ENCODE measurements at regions not wholly inside any gene's neighbourhood (a gene's known extent, or its start where the extent isn't known, plus 50 kb on each side); places are given as distances from the start of the nearest gene placed in this dataset.
"Not testable (repeated sequence)": the region's sequence is repeated elsewhere in the genome, so short reads cannot be mapped to it uniquely, and the experiment has no call there.

DNA sequence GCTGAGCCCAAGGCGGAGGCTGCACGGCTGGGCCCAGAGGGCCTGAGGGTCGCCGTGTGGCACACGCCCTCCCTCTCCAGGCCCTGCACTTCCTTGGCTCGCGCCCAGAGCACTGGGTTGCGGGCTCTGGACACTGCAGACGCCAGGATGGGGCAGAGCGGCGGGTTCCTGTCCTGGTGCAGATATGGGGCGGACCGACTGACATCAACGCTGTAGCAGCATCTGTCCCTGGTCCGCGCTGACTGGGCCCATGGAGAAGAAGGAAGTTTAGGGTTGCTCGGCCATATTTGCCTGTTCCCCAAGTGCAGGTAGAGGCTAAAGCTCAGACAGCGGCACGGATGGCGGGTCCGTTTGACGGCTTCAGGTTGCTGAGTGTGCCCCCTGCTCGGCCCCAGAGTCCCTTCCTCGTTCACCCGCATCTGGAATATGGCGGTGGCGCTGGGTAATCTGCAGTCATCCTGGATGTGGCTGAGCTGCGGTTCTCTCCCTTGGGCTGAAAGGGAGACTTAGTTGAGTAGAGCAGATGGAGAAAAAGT lies 116.1 kb downstream of the OR13A1 start:
- DNase-seq, result no peak

DNA sequence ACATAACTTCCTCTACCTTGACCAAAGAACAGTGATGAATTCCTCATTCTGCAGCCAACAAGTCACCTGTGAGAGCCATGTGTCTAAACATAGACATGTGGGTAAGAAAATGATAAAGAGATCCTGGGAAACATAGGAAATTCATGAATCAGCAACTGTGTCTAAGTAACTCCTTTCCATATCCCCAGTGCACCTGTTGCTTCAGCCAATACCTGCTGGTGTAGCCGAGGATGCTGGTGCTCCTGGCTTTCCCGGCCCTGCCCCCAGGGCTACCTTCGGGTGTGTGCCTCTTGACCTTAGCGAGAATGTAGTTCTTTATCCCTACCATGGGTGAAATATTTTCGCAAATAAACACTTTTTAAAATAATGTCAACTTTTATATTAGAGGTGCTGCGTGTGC lies 114.1 kb downstream of the OR13A1 start:
- no peak for DNase-seq

- DNase-seq, result no peak
Observed at GRCh38 chr10:45202242-45202641, 113.2 kb downstream of the OR13A1 start.

GRCh38 chr10:45204954-45205775 lies 110.2 kb downstream of the OR13A1 start:
- no peak for DNase-seq

DNA sequence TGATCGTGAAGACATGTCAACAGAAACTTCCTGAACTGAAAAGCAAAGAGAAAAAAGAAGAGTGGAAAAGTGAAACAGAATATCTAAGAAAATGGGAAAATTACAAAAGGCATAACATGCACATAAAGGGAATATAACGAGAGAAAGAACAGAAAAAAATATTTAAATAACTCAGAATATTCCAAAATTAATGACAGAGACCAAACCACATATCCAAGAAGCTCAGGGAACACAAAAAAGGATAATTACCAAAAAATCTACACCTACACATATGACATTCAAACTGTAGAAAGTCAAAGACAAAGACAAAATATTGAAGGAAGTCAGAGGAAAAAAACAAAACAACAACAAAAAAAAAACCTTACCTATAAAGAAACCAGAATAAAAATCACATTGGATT lies 105.5 kb downstream of the OR13A1 start:
- DNase-seq, result no peak

DNA sequence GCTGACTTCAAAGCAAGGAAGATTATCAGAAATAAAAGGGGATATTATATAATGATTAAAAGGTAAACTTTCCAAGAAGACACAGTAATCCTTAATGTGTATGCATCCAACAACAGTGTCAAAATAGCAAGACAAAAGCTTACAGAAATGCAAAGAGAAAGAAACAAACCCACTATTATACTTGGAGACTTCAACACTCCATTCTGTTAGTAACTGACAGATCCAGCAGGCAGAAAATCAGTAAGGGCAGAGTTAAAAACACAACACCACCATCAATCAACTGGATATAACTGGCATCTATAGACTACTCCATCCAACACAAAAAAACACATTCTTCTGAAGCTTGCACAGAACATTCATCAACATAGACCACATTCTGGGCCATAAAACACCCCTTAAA lies 103.8 kb downstream of the OR13A1 start:
- no peak for DNase-seq

- DNase-seq, result no peak
Observed at GRCh38 chr10:45219416-45219815, 96.0 kb downstream of the OR13A1 start.

- no peak for DNase-seq
Observed at GRCh38 chr10:45220931-45221330, 94.5 kb downstream of the OR13A1 start.

DNA sequence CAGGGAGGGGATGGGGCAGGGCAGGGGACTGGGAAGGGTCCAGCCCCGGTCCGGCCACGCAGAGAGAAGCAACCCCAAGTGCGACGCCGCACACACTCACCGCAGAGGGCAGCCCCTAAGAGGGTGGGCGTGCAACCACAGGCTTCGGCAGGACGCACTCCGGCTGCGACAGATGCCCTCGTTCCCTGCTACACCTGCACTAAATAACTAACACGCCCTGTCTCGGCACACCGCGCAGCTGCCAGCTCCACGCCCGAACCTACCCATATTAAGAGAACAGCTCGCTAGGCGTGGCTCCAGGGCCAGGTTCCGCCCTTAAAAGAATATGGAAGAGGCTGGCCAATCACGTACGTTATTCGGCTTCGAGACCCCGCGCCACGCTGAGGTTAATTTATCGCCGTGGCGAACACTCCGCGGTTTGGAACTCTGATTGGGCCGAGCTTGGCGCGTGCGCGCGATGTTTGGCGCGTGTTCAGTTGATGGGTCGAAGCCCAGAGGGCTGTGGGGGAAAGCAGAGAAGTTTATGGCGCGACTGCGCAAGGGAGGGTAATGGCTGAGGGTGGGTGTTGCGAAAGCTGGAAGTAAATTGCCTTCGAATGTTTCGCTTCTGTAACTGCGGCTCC lies 91.1 kb downstream of the OR13A1 start:
- DNase-seq, result no peak

DNA sequence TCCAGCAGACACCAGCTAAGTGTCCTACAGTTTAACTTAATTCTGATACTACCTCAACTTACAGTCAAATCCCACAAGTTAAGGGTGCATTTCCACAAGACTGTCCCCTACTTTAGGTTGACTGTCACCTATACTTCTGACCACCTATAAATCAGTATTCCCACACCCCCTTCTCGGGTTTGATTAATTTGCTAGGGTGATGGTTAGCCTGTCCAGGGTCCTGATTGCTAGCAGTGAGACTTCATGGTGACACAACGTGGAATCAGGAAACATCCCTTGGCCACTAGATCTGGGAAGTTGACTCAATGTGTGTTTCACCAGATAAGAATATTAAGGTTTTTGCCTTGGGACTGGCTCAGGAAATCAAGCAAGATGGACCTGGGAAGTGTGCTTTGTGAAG lies 88.4 kb downstream of the OR13A1 start:
- no peak for DNase-seq

GRCh38 chr10:45227456-45227855 lies 88.0 kb downstream of the OR13A1 start:
- no peak for DNase-seq

DNA sequence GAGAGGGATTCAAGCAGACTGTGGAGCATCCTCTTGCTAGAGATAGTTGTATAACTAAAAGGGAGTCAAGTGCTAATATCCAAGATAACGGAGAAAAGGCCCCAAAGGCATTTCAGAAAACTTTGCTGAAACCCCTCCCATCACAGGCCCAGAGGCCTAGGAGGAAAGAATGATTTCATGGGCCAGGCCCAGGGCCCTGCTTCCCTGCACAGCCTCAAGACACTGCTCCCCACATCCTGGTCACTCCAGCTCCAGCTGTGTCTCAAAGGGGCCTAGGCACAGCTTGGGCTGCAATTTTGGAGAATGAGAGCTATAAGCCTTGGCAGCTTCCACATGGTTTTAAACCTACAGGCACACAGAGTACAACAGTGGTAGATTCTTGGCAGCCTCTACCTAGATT lies 85.6 kb downstream of the OR13A1 start:
- no peak for DNase-seq

DNA sequence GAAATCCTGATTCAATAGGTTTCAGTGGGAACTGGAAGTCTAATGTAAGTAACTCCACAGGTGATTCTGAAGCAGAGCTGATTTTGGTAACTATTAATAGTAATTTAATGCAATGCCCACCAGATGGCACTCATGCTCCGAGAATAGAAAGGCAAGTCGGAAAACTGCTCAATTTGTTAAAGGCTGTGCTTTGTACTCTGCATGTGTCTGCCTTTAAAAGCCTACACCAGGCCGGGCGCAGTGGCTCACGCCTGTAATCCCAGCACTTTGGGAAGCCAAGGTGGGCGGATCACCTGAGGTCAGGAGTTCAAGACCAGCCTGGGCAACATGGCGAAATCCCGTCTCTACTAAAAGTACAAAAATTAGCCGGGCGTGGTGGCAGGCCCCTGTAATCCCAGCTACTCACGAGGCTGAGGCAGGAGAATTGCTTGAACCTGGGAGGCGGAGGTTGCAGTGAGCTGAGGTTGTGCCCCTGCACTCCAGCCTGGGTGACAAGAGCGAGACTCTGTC lies 80.1 kb downstream of the OR13A1 start:
- peak; percentile 91 for DNase-seq

DNA sequence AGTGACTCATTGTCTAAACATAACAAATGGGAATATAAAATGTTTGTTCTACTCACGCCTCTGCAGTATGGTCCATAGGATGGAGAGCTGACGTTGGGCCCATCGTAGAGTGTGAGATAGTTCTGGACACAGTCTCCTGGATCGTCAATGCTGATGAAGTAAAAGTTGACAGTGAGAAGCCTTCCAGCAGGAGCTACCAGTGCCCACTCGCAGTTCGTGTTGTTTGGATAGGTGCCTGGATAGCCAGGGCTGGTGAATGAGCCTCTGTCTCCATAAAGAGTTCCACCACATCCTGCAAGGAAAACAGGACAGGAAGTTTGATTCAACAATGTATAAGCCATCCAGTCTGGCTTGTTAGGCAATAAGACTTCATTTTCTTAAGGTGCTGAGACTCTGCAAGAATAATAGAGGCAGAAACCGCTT lies 79.6 kb downstream of the OR13A1 start:
- no peak for DNase-seq

- DNase-seq, result no peak
Observed at GRCh38 chr10:45238896-45239295, 76.5 kb downstream of the OR13A1 start.

DNA sequence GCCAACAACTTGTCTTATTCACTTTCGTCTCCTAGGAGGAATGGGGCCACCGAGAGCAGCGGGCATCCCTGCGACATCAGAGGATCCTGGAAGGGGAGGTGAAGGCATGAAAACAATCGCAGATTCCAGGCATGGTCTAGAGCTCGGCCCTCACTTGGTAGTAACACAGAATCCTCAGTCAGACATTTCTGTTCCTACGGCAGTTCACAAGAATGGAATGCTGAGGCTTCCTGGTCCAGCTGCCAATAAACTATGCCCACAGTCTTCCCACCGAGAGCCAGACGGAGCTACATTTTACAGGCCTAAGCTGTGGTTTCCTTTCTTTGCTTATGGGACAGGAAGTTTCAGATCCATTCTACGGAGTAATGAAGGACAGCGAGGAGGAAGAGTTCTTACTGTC lies 75.8 kb downstream of the OR13A1 start:
- DNase-seq, result no peak

- DNase-seq, result peak; percentile 66
Observed at GRCh38 chr10:45241865-45242520, 73.4 kb downstream of the OR13A1 start.

DNA sequence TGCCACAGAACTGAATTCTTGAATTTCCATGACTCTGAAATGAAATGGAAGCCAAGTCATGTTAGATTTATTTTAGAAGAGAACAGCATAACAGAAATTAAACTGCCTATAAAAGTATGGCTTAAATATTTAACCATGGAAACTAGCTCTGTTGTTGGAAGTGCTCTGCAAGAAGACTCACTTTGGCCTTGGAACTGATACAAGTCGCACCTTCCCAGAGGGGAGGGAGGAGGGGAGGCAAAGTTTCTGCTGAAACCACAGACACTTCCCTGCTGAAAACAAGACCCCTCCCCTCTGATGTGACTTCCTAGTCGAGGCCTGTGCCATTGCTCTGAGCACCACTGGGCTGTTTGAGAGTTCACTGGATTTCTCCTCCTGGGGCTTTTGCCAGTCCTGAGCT lies 72.1 kb downstream of the OR13A1 start:
- no peak for DNase-seq

GRCh38 chr10:45246522-45246921 lies 68.9 kb downstream of the OR13A1 start:
- DNase-seq, result no peak

DNA sequence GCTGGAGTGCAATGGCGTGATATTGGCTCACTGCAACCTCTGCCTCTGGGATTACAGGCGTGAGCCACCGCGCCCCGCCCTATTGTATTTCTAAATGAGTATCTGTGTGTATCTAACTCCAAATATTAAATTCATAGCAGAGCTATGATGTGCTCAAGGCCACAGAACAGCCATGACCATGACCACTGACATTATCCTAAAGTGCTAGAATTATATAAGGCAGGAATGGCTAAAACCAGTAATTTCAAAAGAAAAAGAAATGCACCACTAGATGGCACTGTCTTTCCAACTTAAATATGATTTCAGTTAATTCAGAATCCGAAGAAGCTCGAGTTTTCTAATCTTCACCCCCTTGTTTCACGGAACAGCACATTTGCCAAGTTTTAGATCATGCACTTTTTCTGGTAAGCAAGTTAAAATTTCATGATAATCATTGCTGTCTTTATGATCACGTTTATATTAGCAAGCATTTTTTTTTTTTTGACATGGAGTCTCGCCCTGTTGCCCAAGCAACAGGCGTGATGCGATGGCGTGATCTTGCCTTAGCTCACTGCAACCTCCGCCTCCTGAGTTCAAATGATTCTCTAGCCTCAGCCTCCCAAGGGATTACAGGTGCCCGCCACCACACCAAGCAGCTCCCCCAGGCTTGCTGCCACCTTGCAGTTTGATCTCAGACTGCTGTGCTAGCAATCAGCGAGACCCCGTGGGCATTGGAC lies 65.3 kb downstream of the OR13A1 start:
- peak; percentile 96 for DNase-seq

DNA sequence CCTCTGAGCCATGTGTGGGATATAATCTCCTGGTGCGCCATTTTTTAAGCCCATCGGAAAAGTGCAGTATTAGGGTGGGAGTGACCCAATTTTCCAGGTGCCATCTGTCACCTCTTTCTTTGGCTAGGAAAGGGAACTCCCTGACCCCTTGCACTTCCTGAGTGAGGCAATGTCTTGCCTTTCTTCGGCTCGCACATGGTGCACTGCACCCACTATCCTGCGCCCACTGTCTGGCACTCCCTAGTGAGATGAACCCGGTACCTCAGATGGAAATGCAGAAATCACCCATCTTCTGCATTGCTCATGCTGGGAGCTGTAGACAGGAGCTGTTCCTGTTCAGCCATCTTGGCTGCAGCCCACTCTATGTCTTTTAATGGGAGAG lies 64.7 kb downstream of the OR13A1 start:
- not testable (repeated sequence) for DNase-seq
